ENCODE measurements at regions not wholly inside any gene's neighbourhood (a gene's known extent, or its start where the extent isn't known, plus 50 kb on each side); places are given as distances from the start of the nearest gene placed in this dataset.

GRCh38 chr9:87324613-87325194 lies 173.0 kb upstream of the DAPK1 start:
- H3K9me3 Mint-ChIP-seq = no peaks in the 10 kb centered on the region
- peaks cover 20% of the 10 kb centered on the region for H3K27me3 Mint-ChIP-seq
- no peak overlapping the region for H3K4me3 Mint-ChIP-seq
- no peak overlapping the region for H3K27ac Mint-ChIP-seq
- no peaks in the 10 kb centered on the region for H3K4me1 Mint-ChIP-seq
- DNase-seq (peak in 1 of 2 donors; percentile 2), ATAC-seq (no peak)

GRCh38 chr9:87327575-87328125 lies 170.0 kb upstream of the DAPK1 start:
- DNase-seq (no peak), ATAC-seq (no peak)
- peaks cover 0 to 8% of the 10 kb centered on the region in 2 donors for H3K9me3 Mint-ChIP-seq
- no peaks in the 10 kb centered on the region for H3K4me1 Mint-ChIP-seq
- H3K27me3 Mint-ChIP-seq = peaks cover 20% of the 10 kb centered on the region
- no peak overlapping the region for H3K4me3 Mint-ChIP-seq
- H3K27ac Mint-ChIP-seq = no peak overlapping the region

- Mint-ChIP-seq H3K27me3 (peaks cover 29% of the 10 kb centered on the region), H3K4me3 (no peak overlapping the region), H3K4me1 (peaks cover 7% of the 10 kb centered on the region), H3K9me3 (peaks cover 0 to 8% of the 10 kb centered on the region in 2 donors), H3K27ac (no peak overlapping the region)
- DNase-seq = no peak
- no peak for ATAC-seq
These were observed 163.9 kb upstream of the DAPK1 start for GRCh38 chr9:87333802-87334201.

- Mint-ChIP-seq H3K4me3 (no peak overlapping the region), H3K27me3 (peaks cover 29% of the 10 kb centered on the region), H3K9me3 (peaks cover 0 to 8% of the 10 kb centered on the region in 2 donors), H3K4me1 (peaks cover 7% of the 10 kb centered on the region), H3K27ac (no peak overlapping the region)
- DNase-seq (no peak), ATAC-seq (no peak)
These were observed 163.3 kb upstream of the DAPK1 start for GRCh38 chr9:87334366-87334765.

GRCh38 chr9:87336407-87336806 lies 161.3 kb upstream of the DAPK1 start:
- peaks cover 7% of the 10 kb centered on the region for H3K4me1 Mint-ChIP-seq
- no peak for ATAC-seq
- no peaks in the 10 kb centered on the region for H3K9me3 Mint-ChIP-seq
- H3K27me3 Mint-ChIP-seq = peaks cover 29% of the 10 kb centered on the region
- no peak for DNase-seq
- H3K27ac Mint-ChIP-seq = no peak overlapping the region
- no peak overlapping the region for H3K4me3 Mint-ChIP-seq

GRCh38 chr9:87336914-87337333 lies 160.7 kb upstream of the DAPK1 start:
- ATAC-seq (peak; percentile 43), DNase-seq (peak in 1 of 2 donors; percentile 3)
- Mint-ChIP-seq H3K27me3 (peaks cover 29% of the 10 kb centered on the region), H3K27ac (no peak overlapping the region), H3K4me3 (peak overlapping the region; percentile 56 to 58), H3K9me3 (no peaks in the 10 kb centered on the region), H3K4me1 (peaks cover 7% of the 10 kb centered on the region)

- ATAC-seq (no peak), DNase-seq (no peak)
- H3K27me3 Mint-ChIP-seq = peaks cover 29% of the 10 kb centered on the region
- peak overlapping the region; percentile 56 to 58 for H3K4me3 Mint-ChIP-seq
- no peaks in the 10 kb centered on the region for H3K9me3 Mint-ChIP-seq
- H3K27ac Mint-ChIP-seq = no peak overlapping the region
- peaks cover 7% of the 10 kb centered on the region for H3K4me1 Mint-ChIP-seq
These were observed 160.2 kb upstream of the DAPK1 start for GRCh38 chr9:87337335-87338087.

GRCh38 chr9:87338088-87338989 lies 159.3 kb upstream of the DAPK1 start:
- H3K27ac Mint-ChIP-seq = no peak overlapping the region
- no peaks in the 10 kb centered on the region for H3K9me3 Mint-ChIP-seq
- peaks cover 29% of the 10 kb centered on the region for H3K27me3 Mint-ChIP-seq
- ATAC-seq = no peak
- H3K4me3 Mint-ChIP-seq = no peak overlapping the region
- no peak for DNase-seq
- H3K4me1 Mint-ChIP-seq = peaks cover 7% of the 10 kb centered on the region

GRCh38 chr9:87340391-87340790 lies 157.3 kb upstream of the DAPK1 start:
- Mint-ChIP-seq H3K27me3 (peaks cover 29% of the 10 kb centered on the region), H3K4me1 (peaks cover 7% of the 10 kb centered on the region), H3K27ac (no peak overlapping the region), H3K9me3 (no peaks in the 10 kb centered on the region), H3K4me3 (no peak overlapping the region)
- DNase-seq (no peak), ATAC-seq (no peak)

GRCh38 chr9:87342743-87343142 lies 154.9 kb upstream of the DAPK1 start:
- Mint-ChIP-seq H3K27ac (no peak overlapping the region), H3K9me3 (no peaks in the 10 kb centered on the region), H3K27me3 (peaks cover 26% of the 10 kb centered on the region), H3K4me3 (no peak overlapping the region), H3K4me1 (no peaks in the 10 kb centered on the region)
- DNase-seq (no peak), ATAC-seq (no peak)

- Mint-ChIP-seq H3K4me3 (no peak overlapping the region), H3K27ac (no peak overlapping the region), H3K4me1 (no peaks in the 10 kb centered on the region), H3K27me3 (peaks cover 16% of the 10 kb centered on the region), H3K9me3 (no peaks in the 10 kb centered on the region)
- ATAC-seq (no peak), DNase-seq (no peak)
These were observed 153.7 kb upstream of the DAPK1 start for GRCh38 chr9:87343816-87344430.

GRCh38 chr9:87346061-87346665 lies 151.5 kb upstream of the DAPK1 start:
- DNase-seq = no peak
- H3K27me3 Mint-ChIP-seq = peaks cover 16% of the 10 kb centered on the region
- no peak for ATAC-seq
- no peaks in the 10 kb centered on the region for H3K4me1 Mint-ChIP-seq
- no peak overlapping the region for H3K27ac Mint-ChIP-seq
- no peak overlapping the region for H3K4me3 Mint-ChIP-seq
- peaks cover 0 to 3% of the 10 kb centered on the region in 2 donors for H3K9me3 Mint-ChIP-seq

GRCh38 chr9:87350915-87351314 lies 146.8 kb upstream of the DAPK1 start:
- H3K4me1 Mint-ChIP-seq = no peaks in the 10 kb centered on the region
- H3K27ac Mint-ChIP-seq = no peak overlapping the region
- ATAC-seq = no peak

GRCh38 chr9:87353301-87353700 lies 144.4 kb upstream of the DAPK1 start:
- peaks cover 15% of the 10 kb centered on the region for H3K27me3 Mint-ChIP-seq
- ATAC-seq (no peak), DNase-seq (no peak)
- peaks cover 0 to 3% of the 10 kb centered on the region in 2 donors for H3K9me3 Mint-ChIP-seq
- no peaks in the 10 kb centered on the region for H3K4me1 Mint-ChIP-seq
- H3K27ac Mint-ChIP-seq = peak overlapping the region in 1 of 2 donors; percentile 53
- no peak overlapping the region for H3K4me3 Mint-ChIP-seq

More at GRCh38 chr9:87350915-87351314, 146.8 kb upstream of the DAPK1 start:
- no peak for DNase-seq
- Mint-ChIP-seq H3K27me3 (peaks cover 27% of the 10 kb centered on the region), H3K4me3 (no peak overlapping the region), H3K9me3 (peaks cover 0 to 3% of the 10 kb centered on the region in 2 donors)

GRCh38 chr9:87354147-87354546 lies 143.5 kb upstream of the DAPK1 start:
- H3K27ac Mint-ChIP-seq = no peak overlapping the region
- H3K9me3 Mint-ChIP-seq = peaks cover 2% of the 10 kb centered on the region in 2 donors
- no peaks in the 10 kb centered on the region for H3K4me1 Mint-ChIP-seq
- no peak overlapping the region for H3K4me3 Mint-ChIP-seq
- DNase-seq (no peak), ATAC-seq (no peak)
- peaks cover 19% of the 10 kb centered on the region for H3K27me3 Mint-ChIP-seq

Data from stimulated activated naive CD8-positive, alpha-beta T cell treated with anti-CD3 and anti-CD28 coated beads, Interleukin-15, amount 100 ng/mL, for 72 hours (primary cell).